B cell (primary cell): ENCODE measurements at regions not wholly inside any gene's neighbourhood (a gene's known extent, or its start where the extent isn't known, plus 50 kb on each side); places are given as distances from the start of the nearest gene placed in this dataset.

Source experiments
- CTCF ChIP-seq: fragments of 200-600 bp; IDR thresholded peaks from one replicate; pipeline ENCODE4 v1.8.0; 2022; ENCODE audit warnings: antibody characterized with exemption, mild to moderate bottlenecking
- EZH2 ChIP-seq: IDR thresholded peaks from 2 replicates; pipeline ENCODE4 v1.6.1; 2012; ENCODE audit warnings: borderline replicate concordance, low read depth, mild to moderate bottlenecking, moderate library complexity, low read length; ENCODE audit not compliant: insufficient read depth, poor library complexity, severe bottlenecking

GRCh38 chr6:115398607-115399006, 662.1 kb downstream of the FRK start:
- TF ChIP-seq CTCF (no peak), EZH2 (no peak)
